ENCODE measurements at regions not wholly inside any gene's neighbourhood (a gene's known extent, or its start where the extent isn't known, plus 50 kb on each side); places are given as distances from the start of the nearest gene placed in this dataset.

DNA sequence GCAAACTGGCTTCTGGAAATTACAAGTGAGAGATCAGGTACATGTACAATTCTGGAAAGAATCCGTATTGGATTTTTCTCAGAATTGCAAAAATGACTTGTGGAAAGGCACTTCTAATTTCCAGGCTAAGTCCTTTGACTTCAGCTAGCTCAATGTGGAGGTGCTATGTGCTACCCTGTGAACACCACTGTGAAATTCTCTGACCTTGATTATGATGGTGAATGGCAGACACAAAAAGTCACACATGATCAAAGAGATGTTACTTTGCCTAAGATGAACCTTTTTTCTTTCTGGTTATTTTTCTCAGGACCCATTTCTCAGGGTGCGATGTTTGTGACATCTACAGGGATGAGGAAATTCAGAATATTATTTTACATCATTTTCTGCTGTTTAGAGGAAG is 856.6 kb upstream of the VRK2 start:
- TF ChIP-seq EZH2phosphoT487 (IDR thresholded peaks at IDR 0.05; ENCODE audit: borderline replicate concordance, low read length), result no peak
- TF ChIP-seq, protein P1, sequence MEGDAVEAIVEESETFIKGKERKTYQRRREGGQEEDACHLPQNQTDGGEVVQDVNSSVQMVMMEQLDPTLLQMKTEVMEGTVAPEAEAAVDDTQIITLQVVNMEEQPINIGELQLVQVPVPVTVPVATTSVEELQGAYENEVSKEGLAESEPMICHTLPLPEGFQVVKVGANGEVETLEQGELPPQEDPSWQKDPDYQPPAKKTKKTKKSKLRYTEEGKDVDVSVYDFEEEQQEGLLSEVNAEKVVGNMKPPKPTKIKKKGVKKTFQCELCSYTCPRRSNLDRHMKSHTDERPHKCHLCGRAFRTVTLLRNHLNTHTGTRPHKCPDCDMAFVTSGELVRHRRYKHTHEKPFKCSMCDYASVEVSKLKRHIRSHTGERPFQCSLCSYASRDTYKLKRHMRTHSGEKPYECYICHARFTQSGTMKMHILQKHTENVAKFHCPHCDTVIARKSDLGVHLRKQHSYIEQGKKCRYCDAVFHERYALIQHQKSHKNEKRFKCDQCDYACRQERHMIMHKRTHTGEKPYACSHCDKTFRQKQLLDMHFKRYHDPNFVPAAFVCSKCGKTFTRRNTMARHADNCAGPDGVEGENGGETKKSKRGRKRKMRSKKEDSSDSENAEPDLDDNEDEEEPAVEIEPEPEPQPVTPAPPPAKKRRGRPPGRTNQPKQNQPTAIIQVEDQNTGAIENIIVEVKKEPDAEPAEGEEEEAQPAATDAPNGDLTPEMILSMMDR (conservative IDR thresholded peaks at IDR 0.05; ENCODE audit: low read depth, low read length), result no peak
- no peak for TF ChIP-seq EZH2 (IDR thresholded peaks at IDR 0.05; ENCODE audit: low read length, unreplicated experiment)
